ENCODE measurements at regions not wholly inside any gene's neighbourhood (a gene's known extent, or its start where the extent isn't known, plus 50 kb on each side); places are given as distances from the start of the nearest gene placed in this dataset.

GRCh38 chr5:29897916-29898315 lies 1295.6 kb upstream of the CDH6 start:
- H3K9ac ChIP-seq (ENCODE audit: insufficient read depth, low read length), result no peak overlapping the region
- H3K36me3 ChIP-seq (ENCODE audit: control insufficient read depth, insufficient read depth, low read length), result no peaks in the 10 kb centered on the region
- no peak for DNase-seq (ENCODE audit: low read depth in 2 of 2)

GRCh38 chr5:29896646-29897045 lies 1296.8 kb upstream of the CDH6 start:
- Histone ChIP-seq H3K4me2 (ENCODE audit: extremely low read depth, insufficient read depth, low read length) (no peak overlapping the region), H3K4me3 (replicated peaks in 1 of 4; ENCODE audit: control extremely low read depth in 1 of 4, insufficient read depth in 1 of 4, low read depth in 3 of 4, low read length in 4 of 4) (no peak overlapping the region), H4K20me1 (ENCODE audit: control insufficient read depth, extremely low read depth, insufficient read depth, low read length) (no peaks in the 10 kb centered on the region), H3K4me1 (ENCODE audit: control insufficient read depth, extremely low read depth, insufficient read depth, low read length) (no peaks in the 10 kb centered on the region), H3K79me2 (ENCODE audit: control insufficient read depth, insufficient read depth, low read length) (no peaks in the 10 kb centered on the region), H3K27me3 (ENCODE audit: control insufficient read depth, insufficient read depth, low read length) (no peaks in the 10 kb centered on the region), H3K27ac (ENCODE audit: insufficient read depth, low read length) (no peak overlapping the region), H3K9me3 (ENCODE audit: control insufficient read depth, insufficient read depth, low read depth, low read length) (no peaks in the 10 kb centered on the region), H2AFZ (ENCODE audit: low read length) (no peak overlapping the region), H3K9ac (ENCODE audit: insufficient read depth, low read length) (no peak overlapping the region), H3K36me3 (ENCODE audit: control insufficient read depth, insufficient read depth, low read length) (no peaks in the 10 kb centered on the region)
- DNase-seq (ENCODE audit: low read depth in 2 of 2), result no peak
- TF ChIP-seq EZH2 (IDR thresholded peaks at IDR 0.05; ENCODE audit: low read length, missing control alignments) (no peak), CTCF (conservative IDR thresholded peaks at IDR 0.05 in 1 of 2, IDR thresholded peaks at IDR 0.05 in 1 of 2; ENCODE audit: low read depth in 1 of 2, low read length in 2 of 2) (no peak)

More at GRCh38 chr5:29897916-29898315, 1295.6 kb upstream of the CDH6 start:
- Histone ChIP-seq H3K27me3 (ENCODE audit: control insufficient read depth, insufficient read depth, low read length) (no peaks in the 10 kb centered on the region), H3K4me2 (ENCODE audit: extremely low read depth, insufficient read depth, low read length) (no peak overlapping the region), H3K79me2 (ENCODE audit: control insufficient read depth, insufficient read depth, low read length) (no peaks in the 10 kb centered on the region), H4K20me1 (ENCODE audit: control insufficient read depth, extremely low read depth, insufficient read depth, low read length) (no peaks in the 10 kb centered on the region), H3K4me3 (replicated peaks in 1 of 4; ENCODE audit: control extremely low read depth in 1 of 4, insufficient read depth in 1 of 4, low read depth in 3 of 4, low read length in 4 of 4) (no peak overlapping the region), H3K9me3 (ENCODE audit: control insufficient read depth, insufficient read depth, low read depth, low read length) (no peaks in the 10 kb centered on the region), H3K27ac (ENCODE audit: insufficient read depth, low read length) (no peak overlapping the region), H3K4me1 (ENCODE audit: control insufficient read depth, extremely low read depth, insufficient read depth, low read length) (no peaks in the 10 kb centered on the region), H2AFZ (ENCODE audit: low read length) (no peak overlapping the region)
- no peak for TF ChIP-seq EZH2 (IDR thresholded peaks at IDR 0.05; ENCODE audit: low read length, missing control alignments)
- TF ChIP-seq CTCF (conservative IDR thresholded peaks at IDR 0.05 in 1 of 2, IDR thresholded peaks at IDR 0.05 in 1 of 2; ENCODE audit: low read depth in 1 of 2, low read length in 2 of 2), result no peak

- no peaks in the 10 kb centered on the region for H4K20me1 ChIP-seq (ENCODE audit: control insufficient read depth, extremely low read depth, insufficient read depth, low read length)
- no peaks in the 10 kb centered on the region for H3K9me3 ChIP-seq (ENCODE audit: control insufficient read depth, insufficient read depth, low read depth, low read length)
- no peak for TF ChIP-seq EZH2 (IDR thresholded peaks at IDR 0.05; ENCODE audit: low read length, missing control alignments)
- TF ChIP-seq CTCF (conservative IDR thresholded peaks at IDR 0.05 in 1 of 2, IDR thresholded peaks at IDR 0.05 in 1 of 2; ENCODE audit: low read depth in 1 of 2, low read length in 2 of 2), result no peak
- no peaks in the 10 kb centered on the region for H3K79me2 ChIP-seq (ENCODE audit: control insufficient read depth, insufficient read depth, low read length)
- no peaks in the 10 kb centered on the region for H3K4me1 ChIP-seq (ENCODE audit: control insufficient read depth, extremely low read depth, insufficient read depth, low read length)
- DNase-seq (ENCODE audit: low read depth in 2 of 2), result no peak
- H2AFZ ChIP-seq (ENCODE audit: low read length), result no peak overlapping the region
- no peak overlapping the region for H3K4me3 ChIP-seq (replicated peaks in 1 of 4; ENCODE audit: control extremely low read depth in 1 of 4, insufficient read depth in 1 of 4, low read depth in 3 of 4, low read length in 4 of 4)
- no peaks in the 10 kb centered on the region for H3K27me3 ChIP-seq (ENCODE audit: control insufficient read depth, insufficient read depth, low read length)
- H3K4me2 ChIP-seq (ENCODE audit: extremely low read depth, insufficient read depth, low read length), result no peak overlapping the region
- no peak overlapping the region for H3K9ac ChIP-seq (ENCODE audit: insufficient read depth, low read length)
- no peaks in the 10 kb centered on the region for H3K36me3 ChIP-seq (ENCODE audit: control insufficient read depth, insufficient read depth, low read length)
- H3K27ac ChIP-seq (ENCODE audit: insufficient read depth, low read length), result no peak overlapping the region
Measured at GRCh38 chr5:29894668-29895067, 1298.8 kb upstream of the CDH6 start.

Data from fibroblast of lung (primary cell).